Stimulated activated CD8-positive, alpha-beta memory T cell treated with anti-CD3 and anti-CD28 coated beads, Interleukin-4, amount 100 ng/mL, for 4 hours (primary cell): ENCODE measurements at regions not wholly inside any gene's neighbourhood (a gene's known extent, or its start where the extent isn't known, plus 50 kb on each side); places are given as distances from the start of the nearest gene placed in this dataset.
"Not testable (repeated sequence)": the region's sequence is repeated elsewhere in the genome, so short reads cannot be mapped to it uniquely, and the experiment has no call there.

Experiments
- DNase-seq, 2 donors: peaks; one replicate each; pipeline ENCODE4 v3.0.0-alpha.2; 2020; ENCODE audit warnings: low read depth in 2 of 2, low spot score in 1 of 2

GRCh38 chr16:52309446-52310416 is 237.2 kb downstream of the TOX3 start:
- DNase-seq = no peak

- no peak for DNase-seq
These were observed 238.9 kb downstream of the TOX3 start for GRCh38 chr16:52308051-52308450.

GRCh38 chr16:52301026-52301425 is 245.9 kb downstream of the TOX3 start:
- DNase-seq = no peak

GRCh38 chr16:52298769-52299168 is 248.2 kb downstream of the TOX3 start:
- DNase-seq = no peak

GRCh38 chr16:52296706-52297315 is 250.1 kb downstream of the TOX3 start:
- DNase-seq = not testable (repeated sequence)

- DNase-seq = no peak
These were observed 250.9 kb downstream of the TOX3 start for GRCh38 chr16:52296076-52296475.

GRCh38 chr16:52294660-52295059 is 252.3 kb downstream of the TOX3 start:
- DNase-seq = no peak

GRCh38 chr16:52293204-52293603 is 253.7 kb downstream of the TOX3 start:
- no peak for DNase-seq

GRCh38 chr16:52283584-52284375 is 263.2 kb downstream of the TOX3 start:
- DNase-seq = no peak

- no peak for DNase-seq
These were observed 263.9 kb downstream of the TOX3 start for GRCh38 chr16:52283018-52283417.

- no peak for DNase-seq
These were observed 266.9 kb downstream of the TOX3 start for GRCh38 chr16:52280086-52280485.

GRCh38 chr16:52271088-52271750 is 275.7 kb downstream of the TOX3 start:
- no peak for DNase-seq

- DNase-seq = no peak
These were observed 281.5 kb downstream of the TOX3 start for GRCh38 chr16:52265446-52265861.

- no peak for DNase-seq
These were observed 289.4 kb downstream of the TOX3 start for GRCh38 chr16:52257534-52257933.

- no peak for DNase-seq
These were observed 290.4 kb downstream of the TOX3 start for GRCh38 chr16:52256310-52257078.

- no peak for DNase-seq
These were observed 292.2 kb downstream of the TOX3 start for GRCh38 chr16:52254746-52255145.

- DNase-seq = no peak
These were observed 294.3 kb downstream of the TOX3 start for GRCh38 chr16:52252680-52253079.

- no peak for DNase-seq
These were observed 295.4 kb downstream of the TOX3 start for GRCh38 chr16:52251495-52251894.

- no peak for DNase-seq
These were observed 299.2 kb downstream of the TOX3 start for GRCh38 chr16:52247737-52248136.

- DNase-seq = no peak
These were observed 308.2 kb downstream of the TOX3 start for GRCh38 chr16:52238710-52239109.
